Kidney capillary endothelial cell (primary cell): ENCODE measurements at regions not wholly inside any gene's neighbourhood (a gene's known extent, or its start where the extent isn't known, plus 50 kb on each side); places are given as distances from the start of the nearest gene placed in this dataset.
"Not testable (repeated sequence)": the region's sequence is repeated elsewhere in the genome, so short reads cannot be mapped to it uniquely, and the experiment has no call there.

ENCODE experiments used
- DNase-seq: peaks from one replicate; pipeline ENCODE4 v3.0.0-alpha.2; 2018; ENCODE audit warnings: low spot score

GRCh38 chr5:82493221-82493620 is 215.1 kb upstream of the RPS23 start:
- DNase-seq, result no peak

- no peak for DNase-seq
These were observed 213.2 kb upstream of the RPS23 start for GRCh38 chr5:82491397-82491796.

GRCh38 chr5:82489683-82490082 is 211.5 kb upstream of the RPS23 start:
- DNase-seq, result no peak

GRCh38 chr5:82487131-82487530 is 209.0 kb upstream of the RPS23 start:
- no peak for DNase-seq

GRCh38 chr5:82480331-82480730 is 202.2 kb upstream of the RPS23 start:
- no peak for DNase-seq

GRCh38 chr5:82476155-82476554 is 198.0 kb upstream of the RPS23 start:
- no peak for DNase-seq

- DNase-seq, result no peak
These were observed 195.1 kb upstream of the RPS23 start for GRCh38 chr5:82473262-82473661.

DNA sequence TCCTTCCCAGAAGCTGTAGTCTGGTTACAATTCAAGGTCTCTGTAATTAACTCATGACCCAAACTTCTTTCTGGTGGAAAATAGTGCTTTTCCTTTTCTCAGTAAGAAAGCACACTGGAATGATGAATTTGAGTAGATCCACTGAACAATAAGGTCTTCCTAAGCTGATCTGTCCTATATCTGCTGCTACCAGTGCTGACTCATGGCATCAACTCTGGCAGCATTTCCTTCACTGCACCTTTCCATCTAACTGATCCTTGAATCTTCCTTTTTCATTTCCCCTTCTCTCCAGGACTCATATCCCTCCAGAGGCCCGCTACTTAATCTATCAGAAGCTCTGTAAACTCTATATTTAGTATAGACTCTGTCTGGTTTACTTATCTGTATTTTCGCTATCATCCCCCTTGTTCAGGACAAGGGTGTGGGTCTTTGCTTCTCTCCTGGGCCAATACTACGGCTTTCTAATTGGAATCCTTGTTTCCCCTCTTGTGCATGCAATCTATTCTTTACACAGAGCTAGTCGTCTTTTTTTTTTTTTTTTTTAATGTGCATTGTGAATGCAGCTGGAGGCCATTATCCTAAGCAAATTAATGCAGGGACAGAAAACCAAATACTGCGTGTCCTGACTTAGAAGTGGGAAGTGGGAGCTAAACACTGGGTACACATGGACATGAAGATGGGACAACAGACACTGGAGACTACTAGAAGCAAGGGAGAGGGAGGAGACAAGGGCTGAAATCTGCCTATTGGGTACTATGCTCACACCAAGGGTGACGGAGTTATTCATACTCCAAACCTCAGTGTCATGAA is 192.2 kb upstream of the RPS23 start:
- DNase-seq, result no peak

DNA sequence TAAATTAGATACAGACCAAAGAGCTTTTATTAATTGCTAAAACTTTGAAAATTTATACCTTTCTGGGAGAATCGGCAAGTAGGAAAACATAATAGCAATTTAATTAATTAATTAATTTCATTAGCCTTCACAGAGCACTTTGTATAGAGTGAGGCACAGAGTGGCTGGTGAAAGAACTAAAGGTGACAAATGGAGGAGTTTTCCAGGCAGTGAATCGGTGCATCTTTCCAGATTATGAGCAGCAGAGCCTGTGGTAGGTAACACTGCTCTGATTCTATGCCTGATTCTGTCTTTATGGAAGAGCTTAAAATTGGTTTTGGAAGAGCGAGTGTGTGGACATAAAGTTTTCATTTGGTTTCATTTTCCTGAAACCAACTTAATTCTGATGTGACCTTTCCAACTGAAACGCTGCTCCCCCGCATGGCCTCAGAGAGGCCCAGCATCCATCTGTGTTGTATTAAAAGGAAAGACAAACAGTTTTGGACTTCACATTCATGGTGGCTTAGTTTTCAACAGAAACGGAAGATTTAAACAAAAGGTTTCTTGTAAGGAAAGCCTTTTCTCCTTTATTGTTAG is 188.9 kb upstream of the RPS23 start:
- no peak for DNase-seq

DNA sequence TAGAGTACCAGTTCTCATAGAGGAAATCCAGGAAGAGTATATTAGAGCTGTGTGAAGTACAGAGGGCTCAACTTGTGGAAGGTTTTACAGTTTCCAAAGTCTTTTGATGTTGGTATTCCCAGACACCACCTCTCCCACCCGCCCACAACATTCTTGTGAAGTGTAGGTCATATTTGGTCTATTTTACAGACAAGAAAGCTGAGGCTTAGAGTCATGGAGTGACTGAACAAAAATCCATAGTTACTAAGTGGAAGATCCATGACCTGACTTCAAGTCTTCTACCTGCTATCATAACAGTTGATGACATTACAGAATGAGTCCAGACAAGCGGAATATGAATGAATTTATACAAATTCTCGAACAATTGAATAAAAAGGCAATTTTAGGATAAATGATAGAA is 187.1 kb upstream of the RPS23 start:
- DNase-seq, result no peak

DNA sequence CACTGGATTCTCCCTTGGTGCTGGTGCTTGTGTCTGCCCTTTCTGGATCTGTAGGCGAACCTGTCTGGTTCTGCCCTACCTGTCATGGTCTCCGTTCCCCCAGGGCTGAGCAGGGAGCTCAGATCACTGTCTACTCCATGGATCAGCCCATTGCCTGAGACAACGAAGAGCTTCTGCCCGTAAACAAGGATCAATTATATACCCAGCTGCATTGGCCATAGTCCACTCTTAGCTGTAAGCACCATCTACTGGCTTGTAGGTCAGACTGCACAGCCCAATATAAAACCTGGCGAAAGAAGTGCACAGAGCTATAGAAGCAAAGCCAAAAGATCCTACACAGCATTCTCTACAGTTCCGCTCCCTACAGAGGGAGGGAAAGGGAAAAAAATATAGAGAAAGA is 181.5 kb upstream of the RPS23 start:
- no peak for DNase-seq

- DNase-seq, result not testable (repeated sequence)
These were observed 177.2 kb upstream of the RPS23 start for GRCh38 chr5:82455317-82455716.

GRCh38 chr5:82448374-82448773 is 170.2 kb upstream of the RPS23 start:
- no peak for DNase-seq

- no peak for DNase-seq
These were observed 169.8 kb upstream of the RPS23 start for GRCh38 chr5:82447913-82448312.

- DNase-seq, result no peak
These were observed 168.7 kb upstream of the RPS23 start for GRCh38 chr5:82446809-82447208.

GRCh38 chr5:82445726-82446335 is 167.7 kb upstream of the RPS23 start:
- DNase-seq, result no peak

DNA sequence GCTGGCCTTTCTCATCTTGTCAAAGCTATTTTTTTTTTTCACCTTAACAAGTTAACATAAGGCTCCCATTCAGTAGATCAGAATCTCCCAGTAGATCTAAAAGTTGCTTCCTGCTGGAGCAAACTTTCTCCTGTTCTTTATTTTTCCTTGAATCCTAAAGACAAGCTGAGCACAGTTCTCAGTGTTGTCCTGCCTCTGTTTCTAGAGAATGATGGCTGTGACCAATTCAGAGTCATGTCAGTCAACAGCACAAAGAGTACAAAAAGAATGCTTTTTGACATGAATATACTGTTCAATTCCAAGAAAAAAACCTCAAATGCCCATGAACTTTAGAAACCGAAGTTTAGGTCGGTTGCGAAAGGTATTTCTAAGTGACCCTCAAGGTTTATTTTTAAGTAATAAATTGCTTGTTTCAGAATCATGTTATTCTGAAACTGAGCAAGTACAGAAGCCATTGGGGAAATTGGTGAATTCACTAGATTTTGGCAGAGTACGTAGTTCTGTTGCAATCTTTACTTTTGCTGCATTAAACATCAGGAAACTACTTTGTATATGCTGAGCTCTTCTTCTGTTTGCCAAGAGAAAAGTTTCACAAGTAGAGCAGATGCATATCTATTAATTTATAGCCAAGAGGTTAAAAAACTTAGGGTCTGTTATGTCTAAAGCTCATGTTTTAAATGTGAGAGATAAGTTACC is 161.7 kb upstream of the RPS23 start:
- DNase-seq, result no peak

- not testable (repeated sequence) for DNase-seq
These were observed 159.4 kb upstream of the RPS23 start for GRCh38 chr5:82437565-82437964.

DNA sequence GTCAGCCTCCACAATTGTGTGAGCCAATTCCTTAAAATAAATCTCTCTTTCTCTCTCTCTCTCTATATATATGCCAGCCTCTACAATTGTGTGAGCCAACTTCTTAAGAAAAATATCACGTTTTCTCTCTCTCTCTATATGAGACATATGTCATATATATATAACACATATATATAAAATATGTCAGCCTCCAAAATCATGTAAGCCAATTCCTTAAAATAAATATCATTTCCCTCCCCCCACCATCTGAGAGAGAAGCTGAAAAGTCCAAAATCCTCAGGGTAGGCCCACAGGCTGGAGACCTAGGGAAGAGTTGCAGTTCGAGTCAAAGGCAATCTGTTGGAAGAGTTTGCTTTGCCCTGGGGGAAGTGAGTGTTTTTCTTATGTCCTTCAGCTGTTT is 158.1 kb upstream of the RPS23 start:
- no peak for DNase-seq

GRCh38 chr5:82434696-82435660 is 156.8 kb upstream of the RPS23 start:
- not testable (repeated sequence) for DNase-seq

DNA sequence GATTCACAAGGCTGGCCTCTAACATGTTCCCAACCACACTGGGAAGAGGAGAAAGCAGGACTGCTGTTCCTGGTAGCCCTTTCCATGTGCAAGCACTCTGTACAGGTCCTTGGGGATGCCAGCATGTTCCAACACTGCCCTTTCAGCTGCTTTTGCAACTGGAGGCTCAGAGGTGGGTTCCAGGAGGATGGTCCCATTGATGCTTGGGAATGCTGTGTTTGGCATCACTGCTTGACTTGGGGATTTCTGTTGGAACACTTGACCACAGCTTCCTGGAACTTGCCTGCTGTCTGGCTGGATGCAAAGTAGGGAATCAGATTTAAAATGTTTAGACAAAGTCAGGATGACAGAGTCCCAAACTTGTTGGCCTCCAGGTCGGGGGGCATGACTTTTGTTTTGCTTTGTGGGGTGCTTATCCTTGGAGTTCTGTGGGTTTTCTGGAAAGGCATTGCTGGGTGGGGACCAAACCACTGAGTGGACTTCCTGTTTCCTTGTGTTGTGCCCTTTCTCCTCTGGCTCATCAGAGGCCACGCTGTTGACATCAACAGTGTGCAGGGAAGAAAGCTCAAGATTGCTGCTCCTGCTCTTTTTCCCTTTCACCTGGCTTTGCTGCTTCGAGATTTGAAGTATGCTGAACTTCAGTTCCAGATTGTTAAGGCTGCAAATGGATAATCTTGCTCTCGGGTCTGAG is 148.5 kb upstream of the RPS23 start:
- no peak for DNase-seq
